NT2/D1 (cell line): ENCODE measurements at regions not wholly inside any gene's neighbourhood (a gene's known extent, or its start where the extent isn't known, plus 50 kb on each side); places are given as distances from the start of the nearest gene placed in this dataset.

Experiments used
- YY1 ChIP-seq: IDR thresholded peaks from 2 replicates; pipeline ENCODE4 v1.6.1; 2011; ENCODE audit not compliant: insufficient read length, insufficient read depth
- ZNF274 ChIP-seq: IDR thresholded peaks from 2 replicates; pipeline ENCODE4 v1.6.1; 2011; ENCODE audit warnings: mild to moderate bottlenecking, low read depth, low read length

DNA sequence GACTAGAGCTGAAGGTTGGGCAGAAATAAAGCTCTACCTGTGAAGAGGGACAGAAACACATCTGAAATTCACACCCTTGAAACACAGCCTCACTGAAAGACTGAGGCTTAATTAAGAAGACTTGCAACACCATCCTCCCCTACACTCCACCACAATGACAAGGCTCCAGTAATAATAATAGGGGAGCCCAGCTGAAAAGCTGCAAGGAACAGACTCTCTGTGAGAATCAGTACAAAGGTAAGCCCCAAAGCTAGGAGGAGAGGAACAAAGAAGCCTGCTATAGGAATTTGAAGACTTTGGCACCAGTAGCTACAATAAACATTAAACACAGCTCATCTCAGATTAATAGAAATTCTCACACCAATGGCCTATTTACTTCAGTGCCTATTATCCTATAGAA lies 176.9 kb downstream of the FAT3 start:
- TF ChIP-seq YY1 (no peak), ZNF274 (no peak)
